GM13977 (cell line): ENCODE measurements at regions not wholly inside any gene's neighbourhood (a gene's known extent, or its start where the extent isn't known, plus 50 kb on each side); places are given as distances from the start of the nearest gene placed in this dataset.

Source experiments
- DNase-seq: peaks from one replicate; pipeline ENCODE4 v3.0.0; 2012; ENCODE audit warnings: low spot score
- CTCF ChIP-seq: IDR thresholded peaks from 2 replicates; pipeline ENCODE4 v1.5.1; 2012; ENCODE audit warnings: mild to moderate bottlenecking, control low read depth; ENCODE audit not compliant: insufficient read depth; ENCODE audit errors: extremely low read depth, missing control alignments
- in situ Hi-C: fragments of 300-500 bp; cut with MboI; formaldehyde crosslinking; loops from one replicate; pipeline ENCODE4 v1.12.0; 2022; ENCODE audit warnings: low sequenced_read_pairs, low pct_unique_long_range_greater_than_20kb, mixed read lengths, inconsistent platforms; ENCODE audit not compliant: unreplicated experiment

- no peak for DNase-seq
- in situ Hi-C loops = no loop called here
- peak; percentile 5 for TF ChIP-seq CTCF
Observed at GRCh38 chr19:28012361-28012760, 1200.6 kb downstream of the UQCRFS1 start.

- no peak for DNase-seq
- no peak for TF ChIP-seq CTCF
- in situ Hi-C loops = no loop called here
Observed at GRCh38 chr19:28010656-28011055, 1202.3 kb downstream of the UQCRFS1 start.

GRCh38 chr19:28009696-28010095 is 1203.3 kb downstream of the UQCRFS1 start:
- no peak for DNase-seq
- TF ChIP-seq CTCF = no peak
- in situ Hi-C loops = no loop called here

- DNase-seq = no peak
- no peak for TF ChIP-seq CTCF
- in situ Hi-C loops = no loop called here
Observed at GRCh38 chr19:28008695-28009094, 1204.3 kb downstream of the UQCRFS1 start.

- DNase-seq = no peak
- TF ChIP-seq CTCF = no peak
- in situ Hi-C loops = no loop called here
Observed at GRCh38 chr19:28003543-28003942, 1209.4 kb downstream of the UQCRFS1 start.

GRCh38 chr19:27997069-27997468 is 1215.9 kb downstream of the UQCRFS1 start:
- in situ Hi-C loops = no loop called here
- TF ChIP-seq CTCF = no peak

GRCh38 chr19:27993619-27994570 is 1219.1 kb downstream of the UQCRFS1 start:
- no peak for TF ChIP-seq CTCF
- in situ Hi-C loops = no loop called here
- DNase-seq = no peak

More at GRCh38 chr19:27997069-27997468, 1215.9 kb downstream of the UQCRFS1 start:
- no peak for DNase-seq
